GM18861 (cell line): ENCODE measurements at regions not wholly inside any gene's neighbourhood (a gene's known extent, or its start where the extent isn't known, plus 50 kb on each side); places are given as distances from the start of the nearest gene placed in this dataset.
"Not testable (repeated sequence)": the region's sequence is repeated elsewhere in the genome, so short reads cannot be mapped to it uniquely, and the experiment has no call there.

Source experiments
- ATAC-seq: cut with Tn5 transposase; IDR thresholded peaks from one replicate; pipeline ENCODE4 v1.9.1; 2021; ENCODE audit not compliant: unreplicated experiment

DNA sequence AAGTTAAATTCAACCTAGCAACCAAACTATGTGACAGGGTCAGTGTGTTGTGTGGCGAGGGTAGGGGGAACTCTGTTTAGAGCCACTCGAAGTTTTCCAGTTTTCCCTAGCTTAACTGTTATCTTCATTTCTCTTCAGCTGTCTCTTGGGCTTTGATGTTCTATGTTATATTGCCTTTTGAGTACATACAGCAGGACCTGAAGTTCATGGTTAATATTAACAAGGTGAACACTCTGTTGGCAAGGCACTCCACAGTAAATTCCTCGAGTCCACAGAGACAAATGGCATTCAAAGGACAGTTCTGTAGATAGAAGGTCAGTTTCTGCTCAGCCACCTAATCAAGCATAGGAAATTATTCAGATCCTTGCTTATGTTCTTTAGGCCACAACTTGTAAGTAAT is 147.9 kb upstream of the DPH6 start:
- ATAC-seq, result no peak

DNA sequence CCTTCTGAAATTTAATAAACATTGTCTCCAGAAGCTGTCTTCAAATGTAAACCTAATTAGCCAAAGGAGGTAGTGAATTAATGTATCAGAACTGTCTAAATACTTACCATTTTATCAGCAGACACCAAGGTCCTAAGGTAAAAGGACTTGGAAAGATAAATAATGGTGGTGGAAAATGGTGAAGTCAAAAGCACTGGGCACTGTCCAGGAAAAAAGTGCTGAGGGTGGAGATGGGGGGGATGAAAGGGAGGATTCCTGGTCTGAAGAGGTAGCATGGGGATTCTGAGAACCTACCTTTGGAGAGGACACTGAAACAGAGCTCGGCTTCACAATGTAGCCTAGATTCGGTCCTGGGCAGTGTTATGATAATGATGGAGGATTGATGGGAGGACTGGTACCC is 149.0 kb upstream of the DPH6 start:
- ATAC-seq, result no peak

DNA sequence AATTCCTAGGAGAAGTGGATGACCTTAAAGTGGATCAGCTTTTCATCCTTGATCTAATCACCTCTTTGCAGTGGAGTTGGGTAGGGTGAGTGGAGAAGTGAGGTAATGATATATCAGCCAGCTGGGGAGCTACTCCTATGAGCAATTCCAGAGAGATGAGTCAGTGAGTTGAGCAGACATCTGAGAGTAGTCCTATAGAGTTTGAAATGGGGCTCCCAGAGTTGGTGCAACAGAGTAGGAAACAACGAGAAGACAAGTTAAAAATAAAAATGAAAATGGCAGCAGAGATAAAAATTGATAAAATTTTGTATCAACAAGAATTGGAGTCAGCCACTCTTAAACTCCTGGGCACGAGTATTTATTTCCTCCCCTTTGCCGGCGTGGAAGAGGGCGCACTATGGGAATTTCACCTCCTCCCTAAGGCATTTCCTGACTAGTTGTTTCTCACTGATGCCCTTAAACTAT is 150.8 kb upstream of the DPH6 start:
- ATAC-seq, result no peak

DNA sequence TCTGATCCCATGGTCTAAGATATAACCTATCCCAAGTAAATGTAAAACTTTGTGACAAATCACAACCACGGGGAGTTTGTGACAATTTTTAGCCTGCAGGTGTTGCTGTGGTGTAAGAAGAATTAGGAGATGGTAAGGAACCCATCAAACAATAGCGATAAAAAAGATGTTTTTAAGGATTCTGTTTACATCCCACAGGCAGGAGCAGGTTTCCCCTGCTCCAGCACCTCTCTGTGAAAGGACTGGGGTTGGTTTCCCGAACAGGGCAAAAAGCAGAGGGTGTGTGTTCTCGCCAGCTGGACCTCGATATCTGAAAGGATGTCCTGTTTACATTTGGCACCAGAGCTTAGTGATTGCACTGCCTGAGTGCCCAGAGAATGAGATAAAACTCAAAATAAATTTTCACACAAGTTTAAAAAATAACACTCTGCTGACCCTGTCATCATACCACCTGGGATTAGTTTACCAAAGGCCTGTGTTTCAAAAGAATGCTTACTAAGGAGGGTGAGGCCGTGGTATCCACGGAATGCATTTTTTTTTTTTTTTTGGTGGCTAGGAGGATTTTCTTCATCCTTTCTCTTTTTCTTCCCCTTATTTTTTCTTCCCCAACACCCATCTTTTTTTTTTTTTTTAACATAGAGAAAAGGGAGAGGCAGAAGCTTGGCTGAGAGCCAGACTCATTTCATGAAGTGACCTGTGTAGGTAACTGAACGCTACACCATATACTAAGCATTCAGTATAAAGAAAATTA is 151.8 kb upstream of the DPH6 start:
- no peak for ATAC-seq

DNA sequence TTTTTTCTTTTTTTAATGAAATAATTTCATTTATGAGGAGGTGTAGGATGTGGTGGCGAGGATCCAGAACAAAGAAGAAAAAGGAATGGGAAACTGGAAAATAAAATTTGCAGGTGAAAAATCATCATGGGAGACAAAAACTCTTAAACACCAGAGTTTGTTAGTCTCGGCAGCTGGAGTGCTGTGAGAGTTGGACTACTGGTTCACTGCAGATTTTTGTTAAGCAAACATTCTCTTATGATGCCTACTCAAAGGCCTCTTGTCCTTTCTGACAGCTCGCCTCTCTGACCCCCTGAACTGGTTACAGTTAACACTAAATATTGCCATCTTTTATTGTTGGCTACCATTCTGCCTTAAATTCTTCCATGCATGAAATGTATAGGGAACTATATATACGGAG is 152.4 kb upstream of the DPH6 start:
- no peak for ATAC-seq

DNA sequence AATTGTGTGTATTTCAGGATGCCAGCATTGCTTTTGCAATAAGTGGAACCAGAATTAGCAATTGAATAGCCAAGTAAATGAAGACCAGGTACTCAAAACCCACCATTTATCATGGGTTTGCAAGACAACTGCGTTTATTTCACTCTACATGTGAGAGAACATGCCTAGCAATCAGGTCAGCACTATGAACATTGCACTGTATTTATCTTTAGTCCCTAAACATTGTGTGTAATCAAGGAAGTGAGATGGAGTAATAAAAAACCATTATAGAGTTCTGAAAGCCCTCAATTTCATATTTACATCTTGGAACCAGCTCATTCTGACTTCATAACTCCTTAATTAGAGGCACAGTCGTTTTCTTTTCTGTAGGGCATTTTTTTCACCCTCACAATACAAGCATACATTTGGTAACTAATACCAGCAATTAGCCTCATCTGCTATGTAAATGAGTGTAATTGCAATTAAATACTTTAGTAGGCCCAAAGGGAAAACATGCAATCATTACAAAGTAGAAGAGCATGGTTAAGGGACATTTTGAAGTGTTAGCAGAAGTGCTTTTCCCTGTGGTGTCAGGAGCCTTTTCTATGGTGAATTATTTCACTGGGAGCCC is 153.1 kb upstream of the DPH6 start:
- ATAC-seq, result no peak

DNA sequence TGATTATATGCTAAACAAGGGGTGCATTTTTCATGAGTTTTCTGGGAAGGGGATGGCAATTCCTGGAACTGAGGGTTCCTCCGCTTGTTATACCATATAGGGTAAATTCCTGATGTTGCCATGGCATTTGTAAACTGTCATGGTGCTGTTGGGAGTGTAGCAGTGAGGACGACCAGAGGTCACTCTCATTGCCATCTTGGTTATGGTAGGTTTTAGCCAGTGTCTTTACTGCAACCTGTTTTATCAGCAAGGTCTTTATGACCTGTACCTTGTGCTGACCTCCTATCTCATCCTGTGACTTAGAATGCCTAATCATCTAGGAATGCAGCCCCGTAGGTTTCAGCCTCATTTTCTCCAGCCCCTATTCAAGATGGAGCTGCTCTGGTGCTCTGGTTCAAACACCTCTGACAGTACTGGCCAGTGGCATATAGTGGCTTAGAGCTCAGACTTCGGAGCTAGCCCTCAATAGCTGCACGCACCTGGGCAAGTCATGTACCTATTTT is 154.2 kb upstream of the DPH6 start:
- ATAC-seq, result not testable (repeated sequence)

DNA sequence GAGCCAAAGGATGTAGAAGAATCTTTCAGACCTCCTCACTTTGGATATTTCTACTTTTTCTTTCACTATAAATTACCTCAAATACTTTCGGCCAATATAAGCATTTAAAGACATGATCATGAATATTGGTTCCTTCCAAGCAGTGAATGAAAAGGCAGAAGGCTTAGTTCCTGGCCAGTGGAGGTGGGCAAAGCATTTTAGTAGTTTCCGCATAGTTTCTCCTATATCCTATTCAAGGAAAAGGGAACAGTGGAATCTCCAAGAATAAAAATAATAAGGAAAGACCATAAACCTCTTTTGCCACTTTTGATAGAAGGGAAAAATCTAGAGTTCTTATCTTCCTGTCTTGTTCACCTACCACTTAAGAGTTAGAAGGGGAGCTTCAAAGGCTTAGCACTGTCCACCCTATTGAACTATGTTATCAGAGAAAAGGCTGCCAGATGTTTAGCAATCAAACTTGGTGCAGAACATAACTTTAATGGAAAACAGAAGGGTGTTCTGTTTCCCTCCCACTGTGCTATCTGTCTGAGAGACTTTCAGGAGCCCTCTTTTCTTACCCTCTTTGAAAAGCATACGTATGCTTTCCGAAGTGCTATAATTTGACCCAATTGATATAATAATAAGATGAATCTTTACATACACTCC is 155.6 kb upstream of the DPH6 start:
- ATAC-seq, result no peak

DNA sequence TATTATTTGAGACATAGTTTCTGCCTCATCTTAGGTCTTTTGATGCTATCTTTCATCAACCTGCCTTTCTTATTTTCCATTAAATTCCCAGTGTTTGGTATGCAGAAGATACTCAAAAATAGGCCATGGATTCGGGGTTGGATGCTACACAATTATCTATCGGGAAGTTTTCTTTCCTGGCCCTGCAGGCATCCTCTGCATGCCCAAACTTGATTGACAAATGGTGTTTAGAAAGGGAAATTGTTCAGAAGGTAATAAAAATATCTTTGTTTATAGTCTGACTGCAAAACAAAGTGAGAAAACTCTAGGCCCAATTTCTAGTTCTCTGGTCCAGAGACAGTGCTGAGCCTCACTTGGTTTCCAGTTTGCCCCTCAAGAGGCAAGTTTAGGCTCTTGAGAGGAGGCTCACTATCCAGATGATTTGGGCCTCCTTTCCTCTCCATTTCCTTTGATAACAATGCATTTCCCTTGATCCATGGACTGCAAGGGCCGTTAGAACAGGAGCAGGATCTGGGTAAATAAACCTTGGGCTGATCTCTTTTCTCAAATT is 157.1 kb upstream of the DPH6 start:
- no peak for ATAC-seq

DNA sequence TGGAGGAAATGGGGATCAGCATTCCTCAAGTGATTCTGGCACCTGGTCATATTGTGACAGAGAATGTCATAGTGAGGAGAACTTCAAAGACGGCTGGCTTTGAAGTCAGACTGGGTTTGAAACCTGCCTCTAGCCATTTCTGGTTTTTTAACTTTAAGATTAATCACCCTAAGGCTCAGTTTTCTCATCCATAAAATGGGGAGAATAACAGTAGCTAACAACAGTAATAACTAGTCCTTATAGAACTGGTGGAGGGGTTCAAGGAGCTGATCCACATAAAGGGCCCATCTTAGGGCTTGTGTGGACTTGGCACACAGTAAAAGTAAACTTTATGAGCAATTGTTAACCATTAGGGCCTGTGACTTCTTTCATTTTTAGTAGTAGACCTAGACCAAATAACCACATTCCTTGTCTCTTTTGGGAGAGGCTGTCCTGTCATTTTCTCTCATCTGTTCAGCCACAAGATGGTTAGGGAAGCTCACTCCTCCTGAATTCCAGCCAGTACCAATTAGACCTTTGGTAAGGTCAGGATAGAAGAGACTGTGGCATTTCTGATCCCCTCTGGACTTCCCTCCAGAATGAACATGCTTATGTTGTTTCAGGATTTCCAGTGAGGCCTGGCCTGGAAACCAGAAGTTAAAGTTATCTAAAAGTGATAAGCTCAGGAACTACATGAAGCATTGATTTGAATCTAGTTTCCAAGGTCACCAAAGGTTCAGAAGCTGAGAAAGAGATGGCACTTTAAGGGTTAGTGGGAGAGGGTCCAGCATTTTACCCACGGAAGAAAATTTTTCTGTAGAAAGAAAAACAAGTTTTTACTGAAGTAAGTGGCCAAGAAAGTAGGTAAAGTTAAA is 159.3 kb upstream of the DPH6 start:
- ATAC-seq, result no peak

DNA sequence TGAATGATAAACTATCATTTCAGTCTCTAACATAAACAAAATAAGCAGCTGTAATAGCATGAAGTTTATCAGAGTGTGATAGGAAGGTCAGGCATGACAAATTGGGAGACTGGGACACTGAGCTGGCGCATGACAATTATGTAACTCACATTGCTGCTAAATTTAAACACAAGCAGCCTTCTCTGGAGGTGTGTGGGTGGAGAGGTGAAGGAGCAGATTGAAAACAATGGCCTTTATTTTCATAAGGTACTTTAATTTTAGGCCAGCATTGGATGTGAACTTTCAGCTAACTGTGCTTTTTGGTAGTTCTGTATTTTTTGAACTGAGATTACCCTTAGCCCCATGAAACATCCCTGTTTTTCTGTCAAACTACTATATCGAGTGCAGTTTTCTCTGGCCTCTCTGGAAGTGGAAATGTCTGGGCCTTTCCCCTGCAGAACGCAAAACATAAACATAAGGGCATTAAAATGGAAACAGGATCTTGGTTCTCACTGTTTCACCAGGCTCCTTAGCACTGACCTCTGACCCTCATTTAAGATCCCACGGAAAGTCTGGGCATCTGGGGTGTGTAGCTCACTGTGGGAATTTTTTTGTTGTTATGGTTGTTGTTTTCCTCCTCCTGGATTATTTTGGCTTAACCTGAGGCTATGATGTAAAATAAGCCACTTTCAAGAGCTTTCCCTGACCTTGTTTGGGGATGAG is 160.1 kb upstream of the DPH6 start:
- no peak for ATAC-seq

DNA sequence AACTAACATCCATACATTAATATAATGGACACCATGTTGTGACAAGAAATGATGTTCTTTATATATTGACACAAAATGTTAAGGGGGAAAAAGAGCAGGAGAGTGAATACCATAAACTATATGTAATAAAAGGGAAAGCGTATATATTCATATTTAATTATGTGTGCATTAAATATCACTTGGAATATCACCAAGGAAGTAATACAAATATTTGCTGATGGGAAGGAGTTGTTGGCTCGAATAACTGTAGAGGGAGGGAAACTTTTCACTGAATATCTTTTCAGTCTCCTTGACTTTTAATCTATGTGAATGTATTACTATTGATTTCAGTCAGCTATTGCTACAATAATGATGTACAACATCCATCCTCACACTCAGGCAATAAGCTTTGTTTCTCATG is 167.0 kb upstream of the DPH6 start:
- ATAC-seq, result no peak

DNA sequence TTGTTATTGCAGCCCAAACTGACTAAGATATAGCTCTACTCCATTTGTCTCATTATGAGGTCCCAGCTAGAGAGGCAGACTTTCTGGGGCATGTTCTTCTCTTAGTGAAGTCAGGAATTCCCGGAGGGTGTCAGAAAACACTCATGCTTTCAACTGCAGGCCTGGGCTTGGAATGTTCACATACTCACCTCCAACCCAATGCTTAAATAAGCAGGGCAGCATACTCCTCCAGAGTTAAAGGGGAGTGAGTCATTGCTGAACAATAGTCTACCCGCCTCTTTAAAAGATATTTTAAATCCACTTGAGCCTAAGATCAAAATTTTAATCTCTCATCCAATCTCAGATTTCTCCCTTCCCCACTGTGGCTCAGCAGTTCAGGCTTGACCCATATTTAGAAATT is 167.8 kb upstream of the DPH6 start:
- no peak for ATAC-seq

DNA sequence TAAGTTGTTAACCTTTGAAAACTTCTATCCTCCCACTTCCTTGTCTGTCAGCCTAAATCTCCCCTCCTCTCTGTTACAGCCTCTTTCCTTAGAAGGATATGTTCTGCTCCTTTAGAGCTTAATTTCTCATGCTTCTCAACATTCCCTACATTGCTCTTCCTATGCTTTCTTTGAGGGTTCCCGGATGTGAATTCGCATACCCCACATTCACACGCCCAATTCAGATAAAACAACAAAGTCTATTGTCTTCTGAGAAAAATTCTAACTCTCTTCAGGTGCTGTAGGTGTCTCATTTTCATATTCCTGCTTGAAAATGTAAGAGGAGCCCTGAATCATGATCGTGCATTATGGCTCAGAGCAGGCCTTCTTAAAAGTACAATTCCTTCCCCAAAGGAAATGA is 171.8 kb upstream of the DPH6 start:
- ATAC-seq, result no peak

DNA sequence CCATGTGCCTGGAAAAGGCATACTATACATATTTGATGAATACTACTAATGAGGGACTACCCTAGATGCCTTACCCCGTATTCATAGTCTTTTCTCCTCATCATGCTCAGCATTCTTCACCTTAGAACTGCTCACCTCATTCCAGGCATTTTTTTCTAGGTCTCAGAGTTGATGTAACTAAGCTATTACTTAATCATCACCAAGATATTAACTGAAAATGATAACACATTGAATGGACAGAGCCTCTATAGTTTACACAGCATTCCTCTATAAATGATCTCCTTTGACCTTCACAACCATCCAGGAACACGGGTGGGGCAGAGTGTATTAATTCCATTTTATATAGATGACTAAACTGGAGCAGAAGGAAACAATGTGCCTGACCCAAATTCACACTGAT is 174.1 kb upstream of the DPH6 start:
- ATAC-seq, result no peak

DNA sequence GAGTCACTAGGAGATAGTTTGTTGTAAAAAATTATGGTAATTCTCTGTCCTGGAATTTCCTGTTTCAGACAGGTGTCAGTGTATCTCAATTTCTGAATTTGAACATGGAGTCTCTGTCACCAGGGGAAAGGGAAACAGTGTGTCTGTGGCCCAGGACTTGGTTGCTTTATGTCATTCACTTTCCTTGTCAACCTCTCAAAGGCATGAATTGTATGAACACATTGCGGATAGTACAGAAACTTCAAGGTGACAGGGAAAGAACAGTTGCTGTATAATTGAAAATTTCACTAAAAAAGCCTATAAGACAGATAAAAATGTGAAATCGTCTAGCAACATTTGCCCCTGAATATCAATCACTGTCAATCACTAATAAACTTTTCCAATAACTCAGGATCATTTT is 175.0 kb upstream of the DPH6 start:
- ATAC-seq, result no peak

DNA sequence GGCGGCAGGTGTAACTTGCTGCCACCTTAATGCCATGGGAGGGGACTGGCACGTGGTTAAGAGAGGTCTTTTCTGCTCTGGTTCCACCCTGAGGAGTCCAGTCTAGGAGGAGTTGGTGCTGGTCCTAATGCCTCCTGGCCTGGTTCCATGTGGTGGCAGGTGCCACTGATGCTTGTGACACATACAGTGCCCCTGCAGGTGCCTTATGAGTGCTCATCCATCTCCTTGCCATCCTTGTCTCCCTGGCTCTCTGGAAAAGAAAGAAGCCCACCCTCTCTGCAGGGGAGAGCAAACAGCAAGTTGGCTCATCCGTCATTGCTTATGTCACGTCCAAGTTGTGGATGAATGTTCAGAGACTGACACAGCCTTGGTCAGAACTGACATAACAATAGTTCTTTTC is 175.8 kb upstream of the DPH6 start:
- no peak for ATAC-seq

DNA sequence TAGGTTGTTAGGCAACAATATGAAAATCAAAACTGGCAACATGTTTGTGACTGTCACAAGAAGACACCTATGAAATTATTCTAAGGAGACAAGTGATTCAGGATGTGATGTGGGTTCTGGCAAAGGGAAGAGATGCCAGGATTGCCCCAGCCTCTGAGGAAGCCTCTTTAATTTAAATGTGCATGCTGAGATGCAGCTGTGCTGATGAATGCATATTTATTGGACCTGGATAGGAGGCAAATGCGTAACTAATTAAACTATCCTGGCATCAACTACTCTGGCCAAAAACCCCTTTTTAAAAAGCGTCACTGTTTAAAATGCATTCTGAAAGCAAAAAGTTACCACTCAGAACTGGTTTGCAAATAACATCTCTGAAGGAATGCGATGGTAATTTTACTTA is 176.5 kb upstream of the DPH6 start:
- no peak for ATAC-seq

DNA sequence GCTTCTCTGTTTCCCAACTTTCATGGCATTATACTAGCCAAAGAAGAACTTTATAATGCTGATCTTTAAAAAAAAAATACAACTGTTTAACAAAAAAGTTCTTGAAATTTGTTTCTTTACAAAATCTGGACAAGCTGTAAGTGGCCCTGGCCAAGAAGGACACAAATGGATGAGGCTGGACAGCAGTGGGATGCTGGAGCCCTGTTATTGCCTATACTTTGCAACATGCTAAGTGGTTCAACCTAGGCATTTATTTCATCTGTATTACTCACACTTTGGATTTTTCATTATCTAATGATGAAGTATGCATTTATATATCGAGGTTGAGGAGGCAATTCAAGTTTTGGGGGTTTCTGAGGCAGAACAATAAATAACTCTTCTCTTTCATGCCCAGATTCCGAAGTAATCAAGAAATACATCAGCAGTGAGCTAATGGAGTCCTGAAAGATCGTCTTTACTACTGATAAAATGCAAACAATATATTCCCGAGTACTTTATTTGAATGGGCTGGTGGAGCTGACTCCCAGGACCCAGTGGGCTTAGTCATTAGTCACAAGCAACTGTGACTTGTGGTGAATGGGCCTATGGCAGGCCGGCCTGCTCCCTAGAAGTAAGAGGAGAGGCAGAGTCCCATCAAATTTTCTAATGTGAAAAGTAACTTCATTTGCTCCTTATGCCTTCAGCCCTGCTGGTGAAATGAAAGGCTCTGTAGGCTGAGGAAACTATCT is 177.3 kb upstream of the DPH6 start:
- ATAC-seq, result no peak

DNA sequence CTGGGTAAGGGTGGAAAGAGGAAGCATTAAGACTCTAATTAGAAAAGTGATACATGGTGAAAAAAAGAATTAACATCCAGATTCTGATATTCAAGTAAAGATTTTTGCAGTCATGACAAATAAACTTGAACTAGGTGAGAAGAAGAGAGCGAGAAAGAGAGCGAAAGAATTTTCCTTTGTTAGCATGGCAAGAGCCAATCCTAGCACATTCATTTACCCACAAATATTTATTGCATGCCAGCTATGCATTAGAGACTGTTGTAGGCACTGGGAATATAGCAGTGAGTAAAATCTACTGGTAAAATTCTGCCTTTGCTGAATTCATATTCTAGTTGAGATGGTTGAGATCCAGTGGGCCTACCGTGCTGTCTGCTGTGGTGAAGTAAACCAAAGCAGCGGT is 177.9 kb upstream of the DPH6 start:
- no peak for ATAC-seq
